Activated B cell treated with CpG ODN at 0.5 μM for 24 hours (primary cell): ENCODE measurements at regions not wholly inside any gene's neighbourhood (a gene's known extent, or its start where the extent isn't known, plus 50 kb on each side); places are given as distances from the start of the nearest gene placed in this dataset.

ENCODE experiments used
- ATAC-seq: fragments of 200-7000 bp; cut with Tn5 transposase; one replicate; pipeline ENCODE4 v1.10.0; 2021; ENCODE audit warnings: low read depth, mild to moderate bottlenecking, moderate library complexity
- CTCF ChIA-PET: fragments of 350-600 bp; sonication (Branson Sonifier 250); formaldehyde crosslinking; loops from one replicate; lab custom pipeline; 2021; ENCODE audit warnings: antibody characterized with exemption; lab: Charles Lee
- POLR2A ChIA-PET: fragments of 350-600 bp; sonication (Branson Sonifier 250); formaldehyde crosslinking; loops from one replicate; lab custom pipeline; 2021; ENCODE audit warnings: antibody characterized with exemption; lab: Charles Lee
- DNase-seq: peaks from one replicate; pipeline ENCODE4 v3.0.0; 2022
- H3K27ac Mint-ChIP-seq: one replicate; pipeline ENCODE4 v1.8.0; 2020; ENCODE audit warnings: mixed read lengths
- H3K27me3 Mint-ChIP-seq: one replicate; pipeline ENCODE4 v1.8.0; 2021; ENCODE audit warnings: mixed read lengths
- H3K36me3 Mint-ChIP-seq: one replicate; pipeline ENCODE4 v1.8.0; 2021; ENCODE audit warnings: low read depth, mixed read lengths
- H3K4me1 Mint-ChIP-seq: one replicate; pipeline ENCODE4 v1.8.0; 2021; ENCODE audit warnings: mixed read lengths
- H3K4me3 Mint-ChIP-seq: one replicate; pipeline ENCODE4 v1.8.0; 2020; ENCODE audit warnings: mild to moderate bottlenecking, mixed read lengths
- H3K9me3 Mint-ChIP-seq: one replicate; pipeline ENCODE4 v1.8.0; 2020; ENCODE audit warnings: mixed read lengths
- intact Hi-C: fragments of 100-400 bp; cut with micrococcal nuclease; formaldehyde crosslinking; loops from one replicate; pipeline ENCODE4 v1.15.1; 2024
- TF ChIP-seq, protein P1 (sequence below): fragments of 200-600 bp; IDR thresholded peaks from one replicate; pipeline ENCODE4 v1.8.0; 2022; ENCODE audit warnings: antibody characterized with exemption, mild to moderate bottlenecking

DNA sequence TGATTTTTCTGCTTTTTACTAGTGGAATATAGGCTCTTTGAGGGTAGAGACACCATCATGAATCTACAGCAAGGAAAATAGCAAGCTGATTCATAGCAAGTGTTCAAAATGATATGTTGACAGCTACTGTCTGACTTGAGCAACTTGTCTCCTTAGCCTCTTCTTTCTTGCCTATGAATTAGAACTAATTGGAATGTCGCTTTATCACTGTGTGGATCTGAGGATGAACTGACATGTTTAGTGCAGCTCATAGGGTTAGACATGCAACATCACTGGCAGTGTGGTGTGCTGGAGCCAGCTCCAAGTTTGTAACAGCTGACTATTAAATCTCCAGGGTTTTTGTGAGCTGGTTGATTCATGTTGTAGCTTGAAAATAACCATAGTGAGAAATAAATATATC is 1068.4 kb downstream of the PCDH18 start:
- no peak overlapping the region for H3K4me3 Mint-ChIP-seq
- H3K4me1 Mint-ChIP-seq, result no peaks in the 10 kb centered on the region
- POLR2A ChIA-PET, result no interaction called here

DNA sequence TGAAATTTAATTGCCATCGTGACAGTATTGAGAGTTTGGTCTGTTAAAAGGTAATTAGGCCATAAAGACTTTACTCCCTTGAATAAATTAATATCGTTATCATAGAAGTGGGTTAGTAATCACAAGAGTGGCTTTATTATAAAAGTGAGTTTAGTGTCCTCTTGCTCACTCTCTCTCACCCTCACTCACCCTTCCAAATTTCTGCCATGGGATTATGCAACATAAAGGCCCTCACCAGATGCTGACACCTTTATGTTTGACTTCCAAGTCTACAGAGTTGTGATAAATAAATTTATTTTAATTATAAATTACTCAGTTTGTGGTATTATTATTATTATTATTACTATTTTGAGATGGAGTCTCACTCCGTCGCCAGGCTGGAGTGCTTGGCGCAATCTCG is 1070.8 kb downstream of the PCDH18 start:
- Mint-ChIP-seq H3K27me3 (no peaks in the 10 kb centered on the region), H3K36me3 (no peaks in the 10 kb centered on the region), H3K4me3 (no peak overlapping the region), H3K9me3 (peaks cover 3% of the 10 kb centered on the region), H3K27ac (no peak overlapping the region), H3K4me1 (no peaks in the 10 kb centered on the region)
- CTCF ChIA-PET, result no interaction called here
- TF ChIP-seq, protein P1, sequence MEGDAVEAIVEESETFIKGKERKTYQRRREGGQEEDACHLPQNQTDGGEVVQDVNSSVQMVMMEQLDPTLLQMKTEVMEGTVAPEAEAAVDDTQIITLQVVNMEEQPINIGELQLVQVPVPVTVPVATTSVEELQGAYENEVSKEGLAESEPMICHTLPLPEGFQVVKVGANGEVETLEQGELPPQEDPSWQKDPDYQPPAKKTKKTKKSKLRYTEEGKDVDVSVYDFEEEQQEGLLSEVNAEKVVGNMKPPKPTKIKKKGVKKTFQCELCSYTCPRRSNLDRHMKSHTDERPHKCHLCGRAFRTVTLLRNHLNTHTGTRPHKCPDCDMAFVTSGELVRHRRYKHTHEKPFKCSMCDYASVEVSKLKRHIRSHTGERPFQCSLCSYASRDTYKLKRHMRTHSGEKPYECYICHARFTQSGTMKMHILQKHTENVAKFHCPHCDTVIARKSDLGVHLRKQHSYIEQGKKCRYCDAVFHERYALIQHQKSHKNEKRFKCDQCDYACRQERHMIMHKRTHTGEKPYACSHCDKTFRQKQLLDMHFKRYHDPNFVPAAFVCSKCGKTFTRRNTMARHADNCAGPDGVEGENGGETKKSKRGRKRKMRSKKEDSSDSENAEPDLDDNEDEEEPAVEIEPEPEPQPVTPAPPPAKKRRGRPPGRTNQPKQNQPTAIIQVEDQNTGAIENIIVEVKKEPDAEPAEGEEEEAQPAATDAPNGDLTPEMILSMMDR, result no peak
- ATAC-seq (no peak), DNase-seq (no peak)
- POLR2A ChIA-PET, result no interaction called here
- intact Hi-C loops, result no loop called here

More for the DNA sequence above, 1068.4 kb downstream of the PCDH18 start:
- intact Hi-C loops, result no loop called here
- Mint-ChIP-seq H3K36me3 (no peaks in the 10 kb centered on the region), H3K27me3 (no peaks in the 10 kb centered on the region), H3K9me3 (peaks cover 5% of the 10 kb centered on the region), H3K27ac (no peak overlapping the region)
- CTCF ChIA-PET, result no interaction called here
- no peak for ATAC-seq
- no peak for DNase-seq
- TF ChIP-seq, protein P1, result no peak

DNA sequence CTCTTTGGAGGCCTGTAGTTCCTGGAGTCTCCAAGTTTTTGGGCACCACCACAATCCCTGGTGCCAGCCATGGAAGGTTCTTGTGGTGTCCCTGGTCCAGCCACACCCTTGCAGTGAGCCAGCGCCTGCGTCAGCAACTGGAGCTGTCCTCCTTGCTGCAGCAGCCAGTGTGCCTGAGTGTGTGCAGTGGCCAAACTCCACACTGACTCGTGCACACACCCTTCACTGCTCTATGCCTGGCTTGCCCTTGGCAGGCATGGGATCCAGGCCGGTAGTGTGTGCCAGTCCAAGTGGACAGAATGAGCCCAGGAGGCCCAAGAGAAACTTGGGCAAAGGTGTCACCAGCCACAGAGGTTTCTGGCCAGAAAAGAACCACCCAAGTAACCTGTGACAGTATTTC is 1074.0 kb downstream of the PCDH18 start:
- TF ChIP-seq, protein P1, result no peak
- ChIA-PET POLR2A (no interaction called here), CTCF (no interaction called here)
- H3K9me3 Mint-ChIP-seq, result peaks cover 3% of the 10 kb centered on the region
- H3K36me3 Mint-ChIP-seq, result no peaks in the 10 kb centered on the region
- H3K4me3 Mint-ChIP-seq, result no peak overlapping the region
- no peaks in the 10 kb centered on the region for H3K27me3 Mint-ChIP-seq
- H3K27ac Mint-ChIP-seq, result no peak overlapping the region
- intact Hi-C loops, result no loop called here
- H3K4me1 Mint-ChIP-seq, result no peaks in the 10 kb centered on the region
- DNase-seq (no peak), ATAC-seq (no peak)

DNA sequence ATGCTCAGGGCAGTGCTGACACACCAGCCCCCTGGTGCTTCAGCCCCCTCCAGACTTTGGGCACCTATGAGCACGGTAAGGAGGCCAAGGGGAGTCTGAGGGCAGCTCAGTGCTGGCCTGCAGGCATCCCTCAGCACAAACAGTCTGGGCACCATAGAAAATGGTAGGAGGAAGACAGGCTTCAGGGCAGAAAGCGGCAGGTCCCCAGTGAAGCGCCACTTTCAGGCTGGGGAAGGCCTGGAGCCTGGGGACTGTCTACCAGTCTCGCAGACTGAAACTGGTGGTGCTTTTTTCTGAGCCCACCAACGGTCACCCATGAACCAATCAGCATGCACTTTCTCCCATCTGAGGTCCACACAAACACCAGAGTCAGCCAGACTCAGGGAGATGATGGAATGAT is 1074.7 kb downstream of the PCDH18 start:
- Mint-ChIP-seq H3K36me3 (no peaks in the 10 kb centered on the region), H3K4me1 (no peaks in the 10 kb centered on the region), H3K4me3 (no peak overlapping the region), H3K27me3 (no peaks in the 10 kb centered on the region), H3K9me3 (peaks cover 3% of the 10 kb centered on the region), H3K27ac (no peak overlapping the region)
- CTCF ChIA-PET, result no interaction called here
- ATAC-seq (no peak), DNase-seq (no peak)
- TF ChIP-seq, protein P1, result no peak
- POLR2A ChIA-PET, result no interaction called here
- intact Hi-C loops, result no loop called here

DNA sequence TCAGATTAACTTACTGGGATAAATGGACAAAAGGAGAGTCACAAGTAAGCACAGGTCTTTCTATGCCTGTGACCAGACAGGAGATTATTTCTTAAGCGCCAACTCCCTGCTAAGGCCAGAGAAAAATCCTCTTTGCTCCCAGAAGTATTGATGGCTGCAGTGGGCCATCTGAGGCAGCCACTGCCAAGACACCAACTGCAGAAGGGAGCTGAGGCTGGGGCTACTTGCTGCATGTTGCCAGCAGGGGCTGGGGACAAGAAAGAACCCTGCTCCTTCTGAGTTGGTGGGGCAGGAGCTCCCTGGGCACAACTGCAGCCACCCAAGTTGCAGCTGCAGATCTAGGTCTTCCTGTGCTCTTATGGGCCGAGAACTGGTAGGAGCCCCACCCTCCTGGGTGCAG is 1075.3 kb downstream of the PCDH18 start:
- Mint-ChIP-seq H3K27me3 (no peaks in the 10 kb centered on the region), H3K27ac (no peak overlapping the region), H3K36me3 (no peaks in the 10 kb centered on the region), H3K4me3 (no peak overlapping the region), H3K9me3 (peaks cover 3% of the 10 kb centered on the region), H3K4me1 (no peaks in the 10 kb centered on the region)
- intact Hi-C loops, result no loop called here
- ATAC-seq (no peak), DNase-seq (no peak)
- TF ChIP-seq, protein P1, result no peak
- ChIA-PET CTCF (no interaction called here), POLR2A (no interaction called here)
